ENCODE measurements at regions not wholly inside any gene's neighbourhood (a gene's known extent, or its start where the extent isn't known, plus 50 kb on each side); places are given as distances from the start of the nearest gene placed in this dataset.

- TF ChIP-seq, protein P1, sequence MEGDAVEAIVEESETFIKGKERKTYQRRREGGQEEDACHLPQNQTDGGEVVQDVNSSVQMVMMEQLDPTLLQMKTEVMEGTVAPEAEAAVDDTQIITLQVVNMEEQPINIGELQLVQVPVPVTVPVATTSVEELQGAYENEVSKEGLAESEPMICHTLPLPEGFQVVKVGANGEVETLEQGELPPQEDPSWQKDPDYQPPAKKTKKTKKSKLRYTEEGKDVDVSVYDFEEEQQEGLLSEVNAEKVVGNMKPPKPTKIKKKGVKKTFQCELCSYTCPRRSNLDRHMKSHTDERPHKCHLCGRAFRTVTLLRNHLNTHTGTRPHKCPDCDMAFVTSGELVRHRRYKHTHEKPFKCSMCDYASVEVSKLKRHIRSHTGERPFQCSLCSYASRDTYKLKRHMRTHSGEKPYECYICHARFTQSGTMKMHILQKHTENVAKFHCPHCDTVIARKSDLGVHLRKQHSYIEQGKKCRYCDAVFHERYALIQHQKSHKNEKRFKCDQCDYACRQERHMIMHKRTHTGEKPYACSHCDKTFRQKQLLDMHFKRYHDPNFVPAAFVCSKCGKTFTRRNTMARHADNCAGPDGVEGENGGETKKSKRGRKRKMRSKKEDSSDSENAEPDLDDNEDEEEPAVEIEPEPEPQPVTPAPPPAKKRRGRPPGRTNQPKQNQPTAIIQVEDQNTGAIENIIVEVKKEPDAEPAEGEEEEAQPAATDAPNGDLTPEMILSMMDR (IDR thresholded peaks at IDR 0.05) = no peak
- no peak for TF ChIP-seq POLR2A (IDR thresholded peaks at IDR 0.05)
Observed at GRCh38 chr1:90780981-90781380, 63.9 kb upstream of the BARHL2 start.
